ENCODE measurements at regions not wholly inside any gene's neighbourhood (a gene's known extent, or its start where the extent isn't known, plus 50 kb on each side); places are given as distances from the start of the nearest gene placed in this dataset.

GRCh38 chr2:223477318-223477717 lies 124.8 kb downstream of the SCG2 start:
- TF ChIP-seq RCOR1 (IDR thresholded peaks at IDR 0.05; ENCODE audit: low read depth, low read length): no peak
- no peak for TF ChIP-seq REST (IDR thresholded peaks at IDR 0.05)
- TF ChIP-seq CBX8 (IDR thresholded peaks at IDR 0.05): no peak
- no peak for TF ChIP-seq CHD2 (IDR thresholded peaks at IDR 0.05; ENCODE audit: low read length, partially characterized antibody)
- TF ChIP-seq JUN (IDR thresholded peaks at IDR 0.05): no peak

All from A549 (cell line).